H54 (cell line): ENCODE measurements at regions not wholly inside any gene's neighbourhood (a gene's known extent, or its start where the extent isn't known, plus 50 kb on each side); places are given as distances from the start of the nearest gene placed in this dataset.
"Not testable (repeated sequence)": the region's sequence is repeated elsewhere in the genome, so short reads cannot be mapped to it uniquely, and the experiment has no call there.

ENCODE experiments used
- DNase-seq: peaks from one replicate; pipeline ENCODE4 v3.0.0; 2011; ENCODE audit warnings: low spot score, mixed read lengths; ENCODE audit not compliant: insufficient read length
- FAIRE-seq: peaks from 3 replicates; lab custom pipeline; 2011; peaks lifted over from hg19 to GRCh38; lab: Jason Lieb, UNC
- POLR2A ChIP-seq: IDR thresholded peaks from 2 replicates; pipeline ENCODE4 v1.6.1; 2011; ENCODE audit warnings: low read depth, mild to moderate bottlenecking, low read length

GRCh38 chr2:47697000-47697601 lies 85.8 kb upstream of the MSH6 start:
- DNase-seq (no peak), FAIRE-seq (no peak)
- no peak for TF ChIP-seq POLR2A

DNA sequence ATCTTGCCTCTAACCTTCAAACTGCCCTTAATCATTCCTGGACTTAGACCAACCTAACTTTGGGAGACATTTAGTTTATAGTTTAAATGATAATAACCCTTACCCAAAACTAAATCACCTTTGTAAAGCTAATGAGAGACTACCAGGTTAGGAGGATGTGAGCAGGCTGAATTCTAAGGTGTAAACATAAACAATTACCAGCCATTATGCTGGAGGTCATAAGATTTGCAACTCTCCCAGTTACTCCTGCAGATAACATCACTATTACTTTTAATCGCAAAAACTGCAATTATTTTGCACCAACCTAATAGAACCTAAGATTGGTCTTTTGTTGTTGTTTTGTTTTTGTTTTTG lies 86.5 kb upstream of the MSH6 start:
- FAIRE-seq (no peak), DNase-seq (no peak)
- no peak for TF ChIP-seq POLR2A

DNA sequence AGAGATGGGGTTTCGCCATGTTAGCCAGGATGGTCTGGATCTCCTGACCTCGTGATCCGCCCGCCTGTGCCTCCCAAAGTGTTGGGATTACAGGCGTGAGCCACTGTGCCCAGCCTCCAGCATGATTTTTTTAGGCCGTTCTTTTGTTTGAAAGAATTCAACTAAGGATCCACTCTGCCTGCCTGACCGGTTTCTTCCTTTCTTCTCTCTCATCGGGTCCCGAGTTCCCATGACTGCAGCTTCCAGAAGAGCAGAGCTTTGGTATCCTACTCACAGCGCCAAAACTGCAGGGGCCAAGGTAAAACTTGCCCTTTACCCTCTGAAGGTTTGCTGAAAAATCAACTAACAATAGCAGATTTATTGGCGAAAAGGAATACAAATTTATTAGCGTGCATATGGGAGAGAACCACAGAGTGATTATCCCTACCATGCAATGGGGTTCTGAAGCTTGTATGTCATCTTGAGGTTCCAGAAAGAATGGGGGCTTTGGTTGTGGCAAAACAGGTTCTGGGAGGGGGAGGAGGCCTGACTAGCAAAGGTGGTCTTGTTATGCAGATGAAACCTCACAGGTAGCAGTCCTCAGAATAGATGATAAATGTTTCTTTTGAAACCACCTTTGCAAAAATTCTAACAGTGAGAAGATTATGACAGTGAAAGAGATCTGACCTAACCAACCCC lies 87.0 kb upstream of the MSH6 start:
- FAIRE-seq: no peak
- DNase-seq: no peak
- TF ChIP-seq POLR2A: no peak

DNA sequence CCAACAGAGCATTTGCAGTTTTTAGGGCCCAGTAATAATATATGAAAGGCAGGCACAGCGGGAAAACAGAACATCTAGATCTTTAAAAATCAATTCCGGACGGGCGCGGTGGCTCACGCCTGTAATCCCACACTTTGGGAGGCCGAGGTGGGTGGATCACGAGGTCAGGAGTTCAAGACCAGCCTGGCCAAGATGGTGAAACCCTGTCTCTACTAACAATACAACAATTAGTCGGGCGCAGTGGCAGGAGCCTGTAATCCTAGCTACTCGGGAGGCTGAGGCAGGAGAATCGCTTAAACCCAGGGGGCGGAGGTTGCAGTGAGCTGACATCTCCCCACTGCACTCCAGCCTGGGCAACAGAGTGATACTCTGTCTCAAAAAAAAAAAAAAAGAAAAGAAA lies 88.5 kb upstream of the MSH6 start:
- FAIRE-seq, DNase-seq: not testable (repeated sequence)

DNA sequence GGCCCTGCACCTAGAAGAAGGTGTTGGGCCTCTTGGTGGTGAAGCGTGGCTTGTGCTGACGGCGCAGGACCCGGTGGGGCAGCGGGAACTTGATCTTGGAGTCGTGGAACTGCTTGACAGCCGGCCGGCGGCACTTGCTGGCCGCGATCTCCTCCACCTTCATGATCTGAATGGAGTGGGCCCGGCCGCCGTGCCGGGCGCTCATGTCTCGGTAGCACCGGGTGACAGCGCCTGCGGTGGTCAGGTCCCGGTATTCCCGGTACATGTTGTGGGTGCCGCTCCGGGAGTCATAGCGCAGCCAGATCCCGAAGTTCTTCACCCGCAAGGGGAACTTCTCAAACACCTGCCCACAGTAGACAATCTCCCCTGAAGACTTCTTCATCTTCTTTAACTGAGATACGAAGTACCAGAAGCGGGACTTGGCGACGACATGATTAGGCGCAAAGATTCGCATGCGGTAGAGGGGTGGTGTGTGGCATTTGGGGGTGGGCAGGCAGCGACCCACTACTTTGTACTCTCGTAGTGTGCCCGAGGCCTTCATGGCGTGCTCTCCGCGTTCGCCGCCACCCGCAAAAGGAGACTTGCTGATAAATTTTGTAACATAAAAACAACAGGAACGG lies 92.1 kb upstream of the MSH6 start:
- not testable (repeated sequence) for FAIRE-seq, DNase-seq

DNA sequence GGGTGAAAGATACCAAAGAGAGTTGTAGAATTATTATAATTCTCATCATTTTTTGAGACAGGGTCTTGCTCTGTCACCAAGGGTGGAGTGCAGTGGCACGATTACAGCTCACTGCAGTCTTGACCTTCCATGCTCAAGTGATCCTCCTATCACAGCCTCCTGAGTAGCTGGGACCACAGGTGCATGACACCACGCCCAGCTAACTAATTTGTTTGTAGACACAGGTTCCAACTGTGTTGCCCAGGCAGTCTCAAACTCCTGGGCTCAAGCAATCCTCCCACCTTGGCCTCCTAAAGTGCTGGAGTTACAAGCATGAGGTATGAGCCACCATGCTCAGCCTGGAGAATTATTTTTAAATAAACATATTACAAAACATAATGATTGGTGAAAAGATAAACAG lies 92.8 kb upstream of the MSH6 start:
- DNase-seq: no peak
- no peak for FAIRE-seq
- no peak for TF ChIP-seq POLR2A

GRCh38 chr2:47689118-47689517 lies 93.8 kb upstream of the MSH6 start:
- FAIRE-seq, DNase-seq: not testable (repeated sequence)

GRCh38 chr2:47688561-47688960 lies 94.4 kb upstream of the MSH6 start:
- TF ChIP-seq POLR2A: no peak
- no peak for FAIRE-seq
- DNase-seq: no peak

GRCh38 chr2:47687856-47688255 lies 95.1 kb upstream of the MSH6 start:
- TF ChIP-seq POLR2A: no peak
- DNase-seq: no peak
- FAIRE-seq: no peak

DNA sequence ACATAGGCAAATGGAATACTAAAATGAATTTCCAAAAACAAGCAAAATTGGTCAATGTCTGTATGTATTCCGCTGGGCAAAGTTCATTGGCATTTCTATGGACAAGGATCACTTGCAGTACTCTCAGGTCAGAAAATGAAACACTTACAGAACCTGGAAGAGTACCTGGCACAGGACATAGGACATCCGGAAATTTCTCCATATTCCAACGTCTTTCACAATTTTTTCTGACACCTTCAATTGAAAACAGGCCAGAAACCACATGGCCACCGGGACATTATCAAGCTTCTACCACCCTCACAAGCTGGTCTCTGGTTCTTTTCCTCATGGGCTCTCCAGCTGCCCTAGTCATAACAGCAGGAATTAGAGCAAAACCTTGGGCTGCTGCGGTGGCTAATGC lies 96.9 kb upstream of the MSH6 start:
- DNase-seq: no peak
- TF ChIP-seq POLR2A: no peak
- no peak for FAIRE-seq

DNA sequence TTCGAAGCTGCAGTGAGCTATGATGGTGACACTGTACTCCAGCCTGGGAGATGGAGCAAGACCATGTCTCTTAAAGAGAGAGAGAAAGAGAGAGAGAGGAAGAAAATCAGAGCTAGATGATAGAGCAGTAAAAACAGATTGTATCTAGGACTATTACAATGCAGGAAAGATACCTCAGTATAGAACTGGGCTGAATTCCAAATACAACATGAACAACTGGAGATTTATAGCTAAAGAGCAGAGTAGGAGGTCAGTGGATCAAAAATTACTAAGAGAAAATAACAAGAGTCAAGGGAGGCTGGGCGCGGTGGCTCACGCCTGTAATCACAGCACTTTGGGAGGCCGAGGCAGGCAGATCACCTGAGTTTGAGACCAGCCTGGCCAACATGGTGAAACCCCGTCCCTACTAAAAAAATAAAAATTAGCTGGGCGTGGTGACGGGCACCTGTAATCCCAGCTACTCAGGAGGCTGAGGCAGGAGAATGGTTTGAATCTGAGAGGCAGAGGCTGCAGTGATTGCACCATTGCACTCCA lies 100.7 kb upstream of the MSH6 start:
- no peak for FAIRE-seq
- DNase-seq: no peak
- no peak for TF ChIP-seq POLR2A

- TF ChIP-seq POLR2A: no peak
- FAIRE-seq: no peak
- DNase-seq: no peak
Measured at GRCh38 chr2:47676261-47676926, 105.6 kb upstream of the KCNK12 start.

- DNase-seq (no peak), FAIRE-seq (no peak)
- no peak for TF ChIP-seq POLR2A
Measured at GRCh38 chr2:47675196-47675825, 104.5 kb upstream of the KCNK12 start.

DNA sequence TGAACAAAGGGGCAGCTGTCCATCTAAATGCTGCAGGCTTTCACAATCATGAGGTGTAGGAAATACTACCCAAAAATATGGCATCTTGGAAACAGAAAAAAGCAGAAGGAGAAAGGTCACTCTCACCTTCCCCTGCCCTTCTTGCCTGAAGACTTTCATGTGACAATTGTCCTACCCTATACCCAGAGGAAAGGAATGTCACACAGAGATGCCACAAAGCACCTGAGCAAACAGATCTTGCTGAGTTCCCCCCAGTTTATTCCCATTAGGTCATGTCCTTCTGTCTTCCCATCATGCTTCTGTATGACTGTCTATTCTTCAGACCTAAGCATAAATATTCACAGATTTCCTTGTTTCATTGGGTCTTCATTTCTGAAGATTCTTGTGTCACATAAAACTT lies 95.5 kb upstream of the KCNK12 start:
- no peak for FAIRE-seq
- no peak for TF ChIP-seq POLR2A

More for the DNA sequence above, 95.5 kb upstream of the KCNK12 start:
- DNase-seq: no peak
